ENCODE measurements at regions not wholly inside any gene's neighbourhood (a gene's known extent, or its start where the extent isn't known, plus 50 kb on each side); places are given as distances from the start of the nearest gene placed in this dataset.

DNA sequence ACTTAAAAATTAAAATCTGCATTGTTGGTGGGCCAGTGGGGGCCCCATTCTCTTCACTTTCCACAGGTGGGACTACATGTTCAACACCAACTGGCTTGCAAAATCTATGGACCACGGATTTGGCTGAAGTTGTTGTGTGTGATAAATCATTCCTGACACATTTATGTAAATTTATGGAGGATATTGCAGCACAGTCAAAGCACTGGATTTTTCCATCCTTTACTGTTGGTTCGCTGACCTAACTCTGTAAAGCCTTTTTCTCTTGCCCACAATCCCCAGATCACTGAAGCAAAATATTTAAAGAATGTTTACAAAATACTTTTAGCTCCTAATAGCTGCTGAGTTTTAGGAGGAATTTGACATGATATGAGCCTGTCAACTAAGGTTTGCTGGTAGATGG, 219.7 kb upstream of the PRICKLE1 start:
- 100% methylated on average over 1 of the region's 2 CpGs; no CpG with 5 or more reads in 1 of the 2 experiments for WGBS, 2 experiments
- no peak overlapping the region for H3K4me3 ChIP-seq (ENCODE audit: insufficient read depth, low read depth, low read length)
- H3K9me3 ChIP-seq (ENCODE audit: control insufficient read depth, low read length), result no peaks in the 10 kb centered on the region
- H3K36me3 ChIP-seq (ENCODE audit: control insufficient read depth, insufficient read depth, low read length), result no peaks in the 10 kb centered on the region
- H3K27ac ChIP-seq (ENCODE audit: insufficient read depth, low read depth, low read length, poor library complexity, severe bottlenecking), result no peak overlapping the region
- H3K27me3 ChIP-seq (ENCODE audit: control insufficient read depth, insufficient read depth, low read length, poor library complexity, severe bottlenecking), result no peaks in the 10 kb centered on the region
- no peaks in the 10 kb centered on the region for H3K4me1 ChIP-seq (ENCODE audit: control insufficient read depth, insufficient read depth, low read length)

DNA sequence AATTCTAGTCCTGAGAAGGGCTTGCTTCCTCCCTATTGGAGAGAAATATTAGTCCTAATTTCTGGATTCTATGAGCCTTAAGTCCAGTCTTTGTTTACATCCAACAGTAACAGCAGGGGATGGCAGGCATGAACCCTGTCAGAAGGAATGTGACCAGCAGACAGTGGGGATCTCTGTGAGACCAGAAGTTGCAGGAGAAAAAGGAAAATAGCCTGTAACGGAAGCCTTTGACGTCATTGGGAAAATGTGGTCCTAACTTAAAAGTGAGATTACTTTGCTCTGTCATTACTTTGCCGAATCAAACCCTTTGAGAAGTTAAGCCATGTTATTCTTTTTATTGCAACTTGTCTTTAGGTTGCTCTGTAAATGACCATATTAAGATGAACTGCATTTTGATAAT, 218.2 kb upstream of the PRICKLE1 start:
- no peaks in the 10 kb centered on the region for H3K4me1 ChIP-seq (ENCODE audit: control insufficient read depth, insufficient read depth, low read length)
- WGBS, 2 experiments, result 90 to 93% methylated on average over 3 of the region's 3 CpGs
- no peaks in the 10 kb centered on the region for H3K36me3 ChIP-seq (ENCODE audit: control insufficient read depth, insufficient read depth, low read length)
- H3K9me3 ChIP-seq (ENCODE audit: control insufficient read depth, low read length), result no peaks in the 10 kb centered on the region
- no peak overlapping the region for H3K4me3 ChIP-seq (ENCODE audit: insufficient read depth, low read depth, low read length)
- H3K27ac ChIP-seq (ENCODE audit: insufficient read depth, low read depth, low read length, poor library complexity, severe bottlenecking), result no peak overlapping the region
- H3K27me3 ChIP-seq (ENCODE audit: control insufficient read depth, insufficient read depth, low read length, poor library complexity, severe bottlenecking), result no peaks in the 10 kb centered on the region

DNA sequence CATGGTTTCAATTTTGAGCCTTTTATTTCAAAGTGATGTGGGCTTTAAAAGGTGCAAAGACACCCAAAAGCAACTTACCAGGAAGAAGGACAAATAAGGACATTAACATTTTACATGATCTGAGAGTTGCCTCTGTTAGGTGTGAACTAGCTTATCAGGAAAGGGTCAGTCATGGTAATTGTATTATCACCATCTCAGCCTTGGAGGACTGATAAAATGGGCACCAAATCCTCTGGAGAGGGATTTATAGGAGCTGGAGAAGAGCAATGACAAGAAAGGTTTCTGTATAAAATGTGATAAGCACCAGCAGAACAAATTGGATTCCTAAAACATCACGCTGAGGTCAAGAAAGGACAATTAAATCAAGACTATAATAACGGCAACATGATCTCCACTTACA, 217.7 kb upstream of the PRICKLE1 start:
- H3K4me1 ChIP-seq (ENCODE audit: control insufficient read depth, insufficient read depth, low read length), result no peaks in the 10 kb centered on the region
- 95 to 98% methylated on average over 2 of the region's 2 CpGs for WGBS, 2 experiments
- H3K9me3 ChIP-seq (ENCODE audit: control insufficient read depth, low read length), result no peaks in the 10 kb centered on the region
- H3K4me3 ChIP-seq (ENCODE audit: insufficient read depth, low read depth, low read length), result no peak overlapping the region
- no peaks in the 10 kb centered on the region for H3K36me3 ChIP-seq (ENCODE audit: control insufficient read depth, insufficient read depth, low read length)
- no peak overlapping the region for H3K27ac ChIP-seq (ENCODE audit: insufficient read depth, low read depth, low read length, poor library complexity, severe bottlenecking)
- H3K27me3 ChIP-seq (ENCODE audit: control insufficient read depth, insufficient read depth, low read length, poor library complexity, severe bottlenecking), result no peaks in the 10 kb centered on the region

DNA sequence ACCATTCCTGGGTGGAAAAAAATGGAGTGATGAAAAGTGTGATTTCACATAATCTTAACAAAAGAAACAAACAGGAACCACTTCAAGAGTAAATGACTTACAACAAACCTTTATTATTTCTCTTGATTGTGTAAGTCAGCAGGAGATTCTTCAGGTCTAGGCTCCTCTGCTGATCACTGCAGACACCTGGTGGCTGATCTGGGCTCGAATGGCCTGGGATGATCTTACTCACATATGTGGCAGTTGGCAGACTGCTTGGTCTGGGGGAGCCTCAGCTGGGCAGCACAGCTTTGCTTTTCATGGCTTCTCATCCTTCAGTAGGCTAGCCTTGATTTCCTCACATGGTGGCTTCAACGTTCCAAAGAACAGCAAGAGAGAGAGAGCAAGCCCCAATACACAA, 215.4 kb upstream of the PRICKLE1 start:
- Histone ChIP-seq H3K9me3 (ENCODE audit: control insufficient read depth, low read length) (no peaks in the 10 kb centered on the region), H3K36me3 (ENCODE audit: control insufficient read depth, insufficient read depth, low read length) (no peaks in the 10 kb centered on the region), H3K4me3 (ENCODE audit: insufficient read depth, low read depth, low read length) (no peak overlapping the region), H3K27ac (ENCODE audit: insufficient read depth, low read depth, low read length, poor library complexity, severe bottlenecking) (no peak overlapping the region), H3K4me1 (ENCODE audit: control insufficient read depth, insufficient read depth, low read length) (no peaks in the 10 kb centered on the region), H3K27me3 (ENCODE audit: control insufficient read depth, insufficient read depth, low read length, poor library complexity, severe bottlenecking) (no peaks in the 10 kb centered on the region)
- 76 to 82% methylated on average over 2 of the region's 2 CpGs for WGBS, 2 experiments

DNA sequence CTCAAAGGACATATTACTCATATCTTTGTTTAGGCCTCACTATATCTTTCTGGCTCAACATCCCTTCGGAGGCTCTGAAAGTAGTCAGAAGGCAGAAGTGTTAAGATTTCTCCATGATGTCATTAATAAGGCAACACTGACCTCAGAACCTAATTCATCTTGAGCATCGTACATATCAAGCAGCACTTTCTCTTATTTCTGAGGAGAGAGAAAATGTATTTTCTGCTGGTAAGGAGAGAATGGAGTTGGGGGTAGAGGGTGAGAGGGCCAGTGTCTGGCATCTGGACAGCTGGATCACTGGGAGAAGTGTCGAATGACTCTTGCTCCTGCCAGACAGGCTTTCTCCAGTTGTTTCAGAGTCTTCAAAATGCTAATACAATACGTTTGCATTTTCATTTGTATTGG, 213.2 kb upstream of the PRICKLE1 start:
- no peaks in the 10 kb centered on the region for H3K9me3 ChIP-seq (ENCODE audit: control insufficient read depth, low read length)
- WGBS, 2 experiments, result 89 to 90% methylated on average over 4 of the region's 4 CpGs
- no peaks in the 10 kb centered on the region for H3K27me3 ChIP-seq (ENCODE audit: control insufficient read depth, insufficient read depth, low read length, poor library complexity, severe bottlenecking)
- no peaks in the 10 kb centered on the region for H3K36me3 ChIP-seq (ENCODE audit: control insufficient read depth, insufficient read depth, low read length)
- no peaks in the 10 kb centered on the region for H3K4me1 ChIP-seq (ENCODE audit: control insufficient read depth, insufficient read depth, low read length)
- H3K4me3 ChIP-seq (ENCODE audit: insufficient read depth, low read depth, low read length), result no peak overlapping the region
- H3K27ac ChIP-seq (ENCODE audit: insufficient read depth, low read depth, low read length, poor library complexity, severe bottlenecking), result no peak overlapping the region

DNA sequence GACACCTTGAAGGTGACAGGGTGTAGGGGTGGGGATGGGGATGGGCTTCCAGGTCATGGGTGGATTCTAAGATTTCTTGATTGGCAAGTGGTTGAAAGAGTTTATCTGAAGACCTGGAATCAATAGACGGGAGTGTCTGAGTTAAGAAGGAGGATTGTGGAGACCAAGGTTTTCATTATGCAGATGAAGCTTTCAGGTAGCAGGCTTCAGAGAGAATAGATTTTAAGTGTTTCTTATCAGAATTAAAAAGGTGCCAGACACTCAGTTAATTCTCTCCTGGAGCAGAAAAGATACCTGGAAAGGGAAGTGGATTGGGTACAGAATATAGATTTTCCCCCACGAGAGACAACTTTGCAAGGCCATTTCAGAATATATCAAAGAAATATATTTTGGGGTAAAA, 211.7 kb upstream of the PRICKLE1 start:
- 95% methylated on average over 2 of the region's 2 CpGs for WGBS, 2 experiments

DNA sequence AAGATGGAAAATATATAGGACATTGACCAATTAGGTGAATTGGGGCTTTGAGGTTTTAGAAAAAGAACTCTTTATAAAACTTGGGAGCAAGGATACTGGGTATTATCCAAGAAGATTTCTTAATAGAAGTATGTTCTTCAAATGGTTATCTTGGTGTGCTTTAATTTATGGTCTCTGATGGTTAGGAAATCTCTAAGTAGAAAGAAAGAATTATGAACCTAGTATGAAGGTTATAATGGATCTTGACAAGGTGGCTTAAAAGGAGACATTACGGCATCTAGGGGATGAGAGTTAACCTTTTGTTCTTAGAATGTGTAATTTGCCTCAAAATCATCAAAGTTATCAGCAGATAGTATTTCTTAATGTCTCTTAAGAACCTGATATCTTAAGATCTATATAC, 210.4 kb upstream of the PRICKLE1 start:
- Histone ChIP-seq H3K9me3 (ENCODE audit: control insufficient read depth, low read length) (no peaks in the 10 kb centered on the region), H3K4me1 (ENCODE audit: control insufficient read depth, insufficient read depth, low read length) (no peaks in the 10 kb centered on the region), H3K4me3 (ENCODE audit: insufficient read depth, low read depth, low read length) (no peak overlapping the region), H3K27ac (ENCODE audit: insufficient read depth, low read depth, low read length, poor library complexity, severe bottlenecking) (no peak overlapping the region), H3K36me3 (ENCODE audit: control insufficient read depth, insufficient read depth, low read length) (no peaks in the 10 kb centered on the region), H3K27me3 (ENCODE audit: control insufficient read depth, insufficient read depth, low read length, poor library complexity, severe bottlenecking) (no peaks in the 10 kb centered on the region)
- 90 to 94% methylated on average over 1 of the region's 1 CpG for WGBS, 2 experiments

More for the DNA sequence above, 211.7 kb upstream of the PRICKLE1 start:
- H3K36me3 ChIP-seq (ENCODE audit: control insufficient read depth, insufficient read depth, low read length), result no peaks in the 10 kb centered on the region
- H3K4me1 ChIP-seq (ENCODE audit: control insufficient read depth, insufficient read depth, low read length), result no peaks in the 10 kb centered on the region
- no peak overlapping the region for H3K27ac ChIP-seq (ENCODE audit: insufficient read depth, low read depth, low read length, poor library complexity, severe bottlenecking)
- no peaks in the 10 kb centered on the region for H3K9me3 ChIP-seq (ENCODE audit: control insufficient read depth, low read length)
- H3K27me3 ChIP-seq (ENCODE audit: control insufficient read depth, insufficient read depth, low read length, poor library complexity, severe bottlenecking), result no peaks in the 10 kb centered on the region
- no peak overlapping the region for H3K4me3 ChIP-seq (ENCODE audit: insufficient read depth, low read depth, low read length)

DNA sequence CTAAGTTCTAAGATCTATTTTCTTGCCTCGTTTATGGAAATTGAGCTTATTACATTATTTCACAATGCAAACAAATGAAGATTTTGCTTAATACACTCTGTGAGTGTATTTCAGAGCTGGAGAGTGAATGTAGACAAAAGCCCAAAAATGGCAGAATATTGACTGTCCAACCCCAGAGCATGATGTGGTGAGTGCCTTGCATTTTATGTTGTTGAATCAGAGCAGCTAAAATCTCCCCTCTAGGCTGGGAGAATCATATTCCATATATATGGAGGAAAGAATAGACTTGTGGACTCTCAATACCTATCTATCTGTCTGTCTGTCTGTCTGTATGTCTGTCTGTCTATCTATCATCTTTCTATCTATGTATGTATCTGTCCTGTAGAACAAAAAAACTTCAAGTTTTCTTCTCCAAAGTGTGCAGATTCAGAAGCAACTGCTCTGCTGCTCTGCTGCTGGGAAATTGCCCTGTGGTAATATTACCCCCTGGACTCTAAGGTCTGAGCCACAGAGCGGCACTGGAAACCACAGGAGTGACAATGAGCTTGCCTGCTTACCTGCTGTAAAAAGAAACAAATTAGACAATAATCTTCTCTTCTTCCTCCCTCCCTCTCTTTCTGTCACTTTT, 209.4 kb upstream of the PRICKLE1 start:
- Histone ChIP-seq H3K27ac (ENCODE audit: insufficient read depth, low read depth, low read length, poor library complexity, severe bottlenecking) (no peak overlapping the region), H3K27me3 (ENCODE audit: control insufficient read depth, insufficient read depth, low read length, poor library complexity, severe bottlenecking) (no peaks in the 10 kb centered on the region)

DNA sequence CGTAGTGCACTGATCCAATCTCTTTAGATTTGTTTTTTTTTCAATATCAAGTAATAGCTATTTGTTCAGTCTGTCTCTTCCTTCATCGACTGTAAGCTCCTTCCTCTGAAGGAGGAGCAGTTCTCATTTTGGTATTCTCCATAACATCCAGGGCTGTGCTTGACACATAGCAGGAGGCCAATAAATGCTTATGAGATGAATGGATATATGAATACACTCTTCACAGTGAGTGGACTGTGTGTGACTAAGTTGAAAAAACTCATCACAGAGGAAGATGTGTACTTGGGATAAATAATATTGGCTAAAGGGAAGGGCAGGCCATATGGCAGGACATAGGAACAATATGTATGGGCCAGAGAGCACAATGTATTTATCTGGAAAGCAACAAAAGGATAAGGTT, 205.3 kb upstream of the PRICKLE1 start:
- no peak overlapping the region for H3K4me3 ChIP-seq (ENCODE audit: insufficient read depth, low read depth, low read length)
- H3K4me1 ChIP-seq (ENCODE audit: control insufficient read depth, insufficient read depth, low read length), result no peaks in the 10 kb centered on the region
- no peak overlapping the region for H3K27ac ChIP-seq (ENCODE audit: insufficient read depth, low read depth, low read length, poor library complexity, severe bottlenecking)
- H3K9me3 ChIP-seq (ENCODE audit: control insufficient read depth, low read length), result no peaks in the 10 kb centered on the region
- H3K36me3 ChIP-seq (ENCODE audit: control insufficient read depth, insufficient read depth, low read length), result no peaks in the 10 kb centered on the region
- H3K27me3 ChIP-seq (ENCODE audit: control insufficient read depth, insufficient read depth, low read length, poor library complexity, severe bottlenecking), result no peaks in the 10 kb centered on the region
- WGBS, 2 experiments, result 76 to 89% methylated on average over 2 of the region's 2 CpGs

More for the DNA sequence above, 209.4 kb upstream of the PRICKLE1 start:
- Histone ChIP-seq H3K4me1 (ENCODE audit: control insufficient read depth, insufficient read depth, low read length) (no peaks in the 10 kb centered on the region), H3K4me3 (ENCODE audit: insufficient read depth, low read depth, low read length) (no peak overlapping the region), H3K9me3 (ENCODE audit: control insufficient read depth, low read length) (no peaks in the 10 kb centered on the region), H3K36me3 (ENCODE audit: control insufficient read depth, insufficient read depth, low read length) (no peaks in the 10 kb centered on the region)
- 87 to 94% methylated on average over 1 to 2 of the region's 2 CpGs for WGBS, 2 experiments

DNA sequence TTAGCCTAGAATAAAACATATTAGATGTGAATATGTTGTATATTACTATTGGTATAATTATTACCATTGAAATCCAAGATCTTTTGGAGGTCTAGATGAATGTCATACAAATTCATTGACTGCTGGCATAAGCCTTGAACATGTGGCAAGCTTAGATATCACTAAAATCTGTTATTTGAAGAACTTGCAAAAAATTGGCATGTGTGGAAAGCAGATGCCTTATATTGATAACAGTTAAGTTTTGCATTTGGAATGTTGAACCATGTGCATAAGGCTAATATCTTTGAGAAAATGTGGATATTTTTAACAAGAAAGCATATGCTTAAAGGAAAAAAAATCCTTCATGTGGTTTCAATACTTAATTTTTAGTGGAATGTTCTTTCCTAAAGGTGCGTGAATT, 203.6 kb upstream of the PRICKLE1 start:
- Histone ChIP-seq H3K36me3 (ENCODE audit: control insufficient read depth, insufficient read depth, low read length) (no peaks in the 10 kb centered on the region), H3K27me3 (ENCODE audit: control insufficient read depth, insufficient read depth, low read length, poor library complexity, severe bottlenecking) (no peaks in the 10 kb centered on the region), H3K4me3 (ENCODE audit: insufficient read depth, low read depth, low read length) (no peak overlapping the region), H3K4me1 (ENCODE audit: control insufficient read depth, insufficient read depth, low read length) (no peaks in the 10 kb centered on the region), H3K9me3 (ENCODE audit: control insufficient read depth, low read length) (no peaks in the 10 kb centered on the region), H3K27ac (ENCODE audit: insufficient read depth, low read depth, low read length, poor library complexity, severe bottlenecking) (no peak overlapping the region)
- 80 to 94% methylated on average over 1 of the region's 1 CpG for WGBS, 2 experiments

DNA sequence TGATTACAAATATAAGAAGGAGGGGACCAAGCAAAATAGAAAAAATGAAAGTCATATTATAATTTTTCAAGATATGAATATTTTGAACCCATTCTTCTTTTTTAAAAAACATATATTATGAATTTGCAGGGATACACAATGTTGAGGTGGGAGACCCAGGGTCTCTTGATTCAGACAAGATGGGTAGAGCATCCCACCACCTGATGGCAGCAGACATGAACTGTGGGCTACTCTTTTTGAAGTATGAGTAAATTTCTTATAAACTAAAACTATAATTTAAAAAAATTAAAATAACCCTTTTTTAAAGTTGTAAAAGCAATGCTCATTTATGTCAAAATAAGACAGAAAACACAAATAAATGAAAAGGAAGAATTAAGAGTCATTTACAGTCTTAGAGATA, 202.7 kb upstream of the PRICKLE1 start:
- Histone ChIP-seq H3K4me1 (ENCODE audit: control insufficient read depth, insufficient read depth, low read length) (no peaks in the 10 kb centered on the region), H3K4me3 (ENCODE audit: insufficient read depth, low read depth, low read length) (no peak overlapping the region), H3K9me3 (ENCODE audit: control insufficient read depth, low read length) (no peaks in the 10 kb centered on the region), H3K36me3 (ENCODE audit: control insufficient read depth, insufficient read depth, low read length) (no peaks in the 10 kb centered on the region), H3K27me3 (ENCODE audit: control insufficient read depth, insufficient read depth, low read length, poor library complexity, severe bottlenecking) (no peaks in the 10 kb centered on the region), H3K27ac (ENCODE audit: insufficient read depth, low read depth, low read length, poor library complexity, severe bottlenecking) (no peak overlapping the region)
